AG09309 (cell line): ENCODE measurements at regions not wholly inside any gene's neighbourhood (a gene's known extent, or its start where the extent isn't known, plus 50 kb on each side); places are given as distances from the start of the nearest gene placed in this dataset.

Source experiments
- DNase-seq: peaks from one replicate; pipeline ENCODE4 v3.0.0-alpha.2; 2010; ENCODE audit warnings: low read depth
- H3K4me3 ChIP-seq: 2 replicates; pipeline ENCODE4 v1.5.1; 2011; ENCODE audit warnings: mild to moderate bottlenecking, low read depth, low read length, moderate library complexity; ENCODE audit not compliant: control insufficient read depth
- CTCF ChIP-seq: IDR thresholded peaks from 2 replicates; pipeline ENCODE4 v1.5.1; 2011; ENCODE audit warnings: mild to moderate bottlenecking, low read depth, low read length, inconsistent platforms; ENCODE audit not compliant: insufficient read depth, control insufficient read depth; ENCODE audit errors: missing control alignments

GRCh38 chr13:109655611-109656010, 130.8 kb downstream of the IRS2 start:
- no peak for TF ChIP-seq CTCF
- no peak overlapping the region for H3K4me3 ChIP-seq
- DNase-seq = no peak

GRCh38 chr13:109655206-109655600, 131.2 kb downstream of the IRS2 start:
- no peak for TF ChIP-seq CTCF
- DNase-seq = no peak

GRCh38 chr13:109654341-109655205, 131.8 kb downstream of the IRS2 start:
- H3K4me3 ChIP-seq = no peak overlapping the region
- TF ChIP-seq CTCF = no peak
- DNase-seq = no peak

More at GRCh38 chr13:109655206-109655600, 131.2 kb downstream of the IRS2 start:
- no peak overlapping the region for H3K4me3 ChIP-seq

- no peak overlapping the region for H3K4me3 ChIP-seq
- DNase-seq = no peak
- no peak for TF ChIP-seq CTCF
These were observed 133.9 kb downstream of the IRS2 start for GRCh38 chr13:109652531-109652930.

GRCh38 chr13:109651854-109652253, 134.5 kb downstream of the IRS2 start:
- no peak for DNase-seq
- H3K4me3 ChIP-seq = no peak overlapping the region
- no peak for TF ChIP-seq CTCF

GRCh38 chr13:109651311-109651710, 135.1 kb downstream of the IRS2 start:
- DNase-seq = no peak
- TF ChIP-seq CTCF = no peak
- H3K4me3 ChIP-seq = no peak overlapping the region
